ENCODE measurements at regions not wholly inside any gene's neighbourhood (a gene's known extent, or its start where the extent isn't known, plus 50 kb on each side); places are given as distances from the start of the nearest gene placed in this dataset.

GRCh38 chr4:89558147-89558546, 250.5 kb upstream of the GPRIN3 start:
- Histone ChIP-seq H4K91ac (ENCODE audit: insufficient read length, low read depth, low read length) (no peak overlapping the region), H3T11ph (ENCODE audit: low read length) (no peak overlapping the region), H3K9ac (ENCODE audit: extremely low read depth, insufficient read length, low read length) (no peak overlapping the region), H3K27me3 (ENCODE audit: insufficient read depth, low read length) (no peaks in the 10 kb centered on the region), H3K14ac (ENCODE audit: insufficient read depth, low read length) (no peak overlapping the region), H2BK5ac (ENCODE audit: insufficient read length, low read length) (no peak overlapping the region), H3K23ac (ENCODE audit: insufficient read length, low read depth, low read length) (no peak overlapping the region), H2BK15ac (ENCODE audit: low read depth, low read length) (no peak overlapping the region), H3K18ac (ENCODE audit: insufficient read length, low read depth, low read length) (no peak overlapping the region), H2BK120ac (ENCODE audit: low read depth, low read length, poor library complexity, severe bottlenecking) (no peak overlapping the region), H2AK5ac (ENCODE audit: insufficient read length, low read length) (no peak overlapping the region), H3K27ac (ENCODE audit: insufficient read length, low read depth, low read length) (no peak overlapping the region), H3K23me2 (ENCODE audit: insufficient read length, low read depth, low read length, poor library complexity, severe bottlenecking) (no peaks in the 10 kb centered on the region), H4K5ac (ENCODE audit: insufficient read length, low read depth, low read length) (no peak overlapping the region), H2BK12ac (ENCODE audit: insufficient read length, low read depth, low read length) (no peak overlapping the region), H3K56ac (ENCODE audit: insufficient read length, low read depth, low read length) (no peak overlapping the region), H4K20me1 (ENCODE audit: control insufficient read depth, insufficient read depth, insufficient read length) (no peaks in the 10 kb centered on the region), H2BK20ac (ENCODE audit: low read depth, low read length, poor library complexity, severe bottlenecking) (no peak overlapping the region), H3K79me2 (ENCODE audit: insufficient read depth, low read length) (no peaks in the 10 kb centered on the region), H2AFZ (ENCODE audit: low read length) (no peak overlapping the region), H3K4me1 (ENCODE audit: insufficient read depth, low read length) (no peaks in the 10 kb centered on the region), H3K4me2 (ENCODE audit: insufficient read depth, insufficient read length, low read length) (no peak overlapping the region), H3K9me3 (ENCODE audit: control insufficient read depth, low read depth, low read length) (no peaks in the 10 kb centered on the region), H3K4ac (ENCODE audit: low read depth, low read length) (no peak overlapping the region), H4K8ac (replicated peaks; ENCODE audit: insufficient read length, low read depth, low read length) (no peak overlapping the region), H3K79me1 (ENCODE audit: insufficient read depth, low read depth, low read length, poor library complexity, severe bottlenecking) (no peaks in the 10 kb centered on the region)
- Mint-ChIP-seq H3K36me3 (ENCODE audit: insufficient read depth in 1 of 3, low read depth in 3 of 3) (no peaks in the 10 kb centered on the region), H3K27ac (no peak overlapping the region), H3K4me3 (no peak overlapping the region), H3K27me3 (ENCODE audit: low read depth) (peaks cover 12% of the 10 kb centered on the region), H3K9me3 (no peaks in the 10 kb centered on the region), H3K4me1 (peaks cover 24 to 29% of the 10 kb centered on the region in 2 experiments)
- WGBS (ENCODE audit: extremely low coverage, insufficient read length, low lambda C conversion rate), result no CpG with 5 or more reads among the region's 1 CpG
- DNase-seq, result peak; percentile 35
- TF ChIP-seq CTCF (conservative IDR thresholded peaks at IDR 0.05), result peak; percentile 69

Measured in H9 (cell line).